GM10248 (cell line): ENCODE measurements at regions not wholly inside any gene's neighbourhood (a gene's known extent, or its start where the extent isn't known, plus 50 kb on each side); places are given as distances from the start of the nearest gene placed in this dataset.

Experiments
- CTCF ChIA-PET: fragments of 300-600 bp; sonication (Branson Sonifier 250); formaldehyde crosslinking; extraction: SDS; loops from one replicate; lab custom pipeline; 2021; ENCODE audit warnings: antibody characterized with exemption; lab: Yijun Ruan, JAX
- POLR2A ChIA-PET: fragments of 350-650 bp; sonication (Branson Sonifier 250); formaldehyde crosslinking; extraction: SDS; loops from one replicate; lab custom pipeline; 2020; ENCODE audit warnings: antibody characterized with exemption; lab: Yijun Ruan, JAX
- DNase-seq: peaks from one replicate; pipeline ENCODE4 v3.0.0; 2012; ENCODE audit errors: extremely low spot score
- CTCF ChIP-seq: IDR thresholded peaks from 2 replicates; pipeline ENCODE4 v1.5.1; 2012; ENCODE audit warnings: mild to moderate bottlenecking, low read depth; ENCODE audit errors: extremely low read depth, missing control alignments, control extremely low read depth

- ChIA-PET POLR2A (no interaction called here), CTCF (interaction anchor here (1.4 kb wide), 1 partner anchor 8 kb away, joined by 3 read pairs; no protein-coding TSS in a partner anchor)
- no peak for TF ChIP-seq CTCF
- DNase-seq: no peak
Measured at GRCh38 chr2:119068154-119068725, 90.3 kb downstream of the C1QL2 start.

DNA sequence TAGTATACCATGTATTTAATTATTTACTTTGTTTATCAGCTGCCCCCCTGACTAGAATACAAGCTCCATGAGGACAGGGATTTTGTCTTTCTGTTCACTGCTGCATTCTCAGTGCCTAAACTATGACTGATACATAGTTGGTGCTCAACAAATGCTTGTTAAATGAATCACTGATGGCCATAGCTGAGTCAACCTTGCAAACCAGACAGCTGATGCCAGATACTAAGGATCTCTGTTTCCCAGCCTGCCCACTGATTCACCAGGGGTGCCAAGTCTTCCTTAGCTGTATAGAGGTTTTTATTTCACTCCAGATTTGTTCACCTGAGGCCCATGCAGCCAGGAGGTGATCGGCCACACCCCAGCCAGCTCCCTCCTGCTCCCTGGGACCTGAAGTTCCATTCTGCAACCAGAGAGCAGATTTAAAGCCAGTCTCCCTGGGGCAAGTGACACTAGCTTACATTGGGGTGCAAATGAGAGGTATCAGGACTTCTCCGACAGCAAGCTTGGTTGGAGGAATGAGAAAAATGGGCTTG, 92.2 kb downstream of the C1QL2 start:
- DNase-seq: no peak
- CTCF ChIA-PET: no interaction called here
- POLR2A ChIA-PET: no interaction called here
- TF ChIP-seq CTCF: no peak

GRCh38 chr2:119065146-119065545, 93.4 kb downstream of the C1QL2 start:
- TF ChIP-seq CTCF: no peak
- no peak for DNase-seq
- POLR2A ChIA-PET: no interaction called here
- CTCF ChIA-PET: interaction anchor here (2.4 kb wide), 1 partner anchor 201 kb away, joined by 4 read pairs; no protein-coding TSS in a partner anchor

GRCh38 chr2:119064567-119064966, 94.0 kb downstream of the C1QL2 start:
- POLR2A ChIA-PET: no interaction called here
- DNase-seq: no peak
- CTCF ChIA-PET: interaction anchor here (2.4 kb wide), 1 partner anchor 202 kb away, joined by 4 read pairs; no protein-coding TSS in a partner anchor
- no peak for TF ChIP-seq CTCF

DNA sequence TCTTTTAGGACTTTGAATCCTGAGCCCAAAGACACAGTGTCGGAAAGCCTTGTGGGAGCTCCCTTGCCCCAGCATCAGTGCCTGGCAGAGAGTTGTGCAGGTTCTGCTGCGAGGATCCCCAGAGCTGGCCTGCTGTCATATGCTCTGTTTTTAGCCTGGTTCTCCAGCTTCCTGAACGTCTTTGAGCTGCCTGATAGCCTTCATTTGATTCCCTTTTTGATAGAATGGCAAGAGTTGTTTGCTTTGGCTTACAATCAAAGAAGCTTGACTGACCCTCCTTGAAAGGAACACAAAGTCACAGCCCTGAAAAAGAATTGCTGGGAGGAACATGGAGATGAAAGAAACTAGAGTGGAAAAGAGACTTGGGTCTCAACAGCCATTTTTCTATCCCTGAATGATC, 95.4 kb downstream of the C1QL2 start:
- no peak for TF ChIP-seq CTCF
- CTCF ChIA-PET: interaction anchor here (1.0 kb wide), 1 partner anchor 36 kb away, joined by 3 read pairs; no protein-coding TSS in a partner anchor
- POLR2A ChIA-PET: no interaction called here
- no peak for DNase-seq

GRCh38 chr2:119062652-119063051, 95.9 kb downstream of the C1QL2 start:
- TF ChIP-seq CTCF: no peak
- CTCF ChIA-PET: interaction anchor here (1.0 kb wide), 1 partner anchor 36 kb away, joined by 3 read pairs; no protein-coding TSS in a partner anchor
- no peak for DNase-seq
- POLR2A ChIA-PET: no interaction called here
